ENCODE measurements at regions not wholly inside any gene's neighbourhood (a gene's known extent, or its start where the extent isn't known, plus 50 kb on each side); places are given as distances from the start of the nearest gene placed in this dataset.
"Not testable (repeated sequence)": the region's sequence is repeated elsewhere in the genome, so short reads cannot be mapped to it uniquely, and the experiment has no call there.

GRCh38 chr9:115891929-115892328 is 261.7 kb upstream of the PAPPA start (continued):
- TF ChIP-seq TAF1 (IDR thresholded peaks at IDR 0.05; ENCODE audit: borderline replicate concordance, low read depth, low read length) (no peak), POLR2AphosphoS5 (IDR thresholded peaks at IDR 0.05; ENCODE audit: low read depth, low read length) (peak; percentile 45; the same call in 1 of the 2 replicates), CHD2 (IDR thresholded peaks at IDR 0.05; ENCODE audit: low read length, partially characterized antibody) (no peak), GABPA (IDR thresholded peaks at IDR 0.05; ENCODE audit: low read depth) (no peak; the same call in 1 of the 2 replicates), FOXJ3 (CRISPR knock-in tag; IDR thresholded peaks at IDR 0.05) (no peak), NFIC (IDR thresholded peaks at IDR 0.05; ENCODE audit: borderline replicate concordance) (peak; percentile 19; the same call in 1 of the 2 replicates), TEAD4 (IDR thresholded peaks at IDR 0.05; ENCODE audit: borderline replicate concordance, insufficient read depth) (peak; percentile 25; the same call in 1 of the 2 replicates), EP300 (IDR thresholded peaks at IDR 0.05; ENCODE audit: borderline replicate concordance in 1 of 2, low read depth in 1 of 2, low read length in 1 of 2) (peak in 1 of 2 experiments; percentile 61; a peak in 1 of 4 replicates), SIN3A (IDR thresholded peaks at IDR 0.05; ENCODE audit: borderline replicate concordance, low read depth, low read length) (no peak), MEF2A (IDR thresholded peaks at IDR 0.05; ENCODE audit: borderline replicate concordance, low read depth) (no peak), IRF3 (IDR thresholded peaks at IDR 0.05; ENCODE audit: low read depth, low read length) (no peak), ZBTB33 (IDR thresholded peaks at IDR 0.05; ENCODE audit: borderline replicate concordance, low read depth) (no peak), ELF1 (IDR thresholded peaks at IDR 0.05) (no peak), JUND (IDR thresholded peaks at IDR 0.05) (peak; percentile 41), MXI1 (IDR thresholded peaks at IDR 0.05; ENCODE audit: low read depth, low read length) (no peak), RFX5 (IDR thresholded peaks at IDR 0.05; ENCODE audit: low read length) (no peak), FOXM1 (IDR thresholded peaks at IDR 0.05; ENCODE audit: low read depth) (no peak)
- TF ChIP-seq, protein P1, sequence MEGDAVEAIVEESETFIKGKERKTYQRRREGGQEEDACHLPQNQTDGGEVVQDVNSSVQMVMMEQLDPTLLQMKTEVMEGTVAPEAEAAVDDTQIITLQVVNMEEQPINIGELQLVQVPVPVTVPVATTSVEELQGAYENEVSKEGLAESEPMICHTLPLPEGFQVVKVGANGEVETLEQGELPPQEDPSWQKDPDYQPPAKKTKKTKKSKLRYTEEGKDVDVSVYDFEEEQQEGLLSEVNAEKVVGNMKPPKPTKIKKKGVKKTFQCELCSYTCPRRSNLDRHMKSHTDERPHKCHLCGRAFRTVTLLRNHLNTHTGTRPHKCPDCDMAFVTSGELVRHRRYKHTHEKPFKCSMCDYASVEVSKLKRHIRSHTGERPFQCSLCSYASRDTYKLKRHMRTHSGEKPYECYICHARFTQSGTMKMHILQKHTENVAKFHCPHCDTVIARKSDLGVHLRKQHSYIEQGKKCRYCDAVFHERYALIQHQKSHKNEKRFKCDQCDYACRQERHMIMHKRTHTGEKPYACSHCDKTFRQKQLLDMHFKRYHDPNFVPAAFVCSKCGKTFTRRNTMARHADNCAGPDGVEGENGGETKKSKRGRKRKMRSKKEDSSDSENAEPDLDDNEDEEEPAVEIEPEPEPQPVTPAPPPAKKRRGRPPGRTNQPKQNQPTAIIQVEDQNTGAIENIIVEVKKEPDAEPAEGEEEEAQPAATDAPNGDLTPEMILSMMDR (IDR thresholded peaks at IDR 0.05): no peak
- TF ChIP-seq, protein P2, sequence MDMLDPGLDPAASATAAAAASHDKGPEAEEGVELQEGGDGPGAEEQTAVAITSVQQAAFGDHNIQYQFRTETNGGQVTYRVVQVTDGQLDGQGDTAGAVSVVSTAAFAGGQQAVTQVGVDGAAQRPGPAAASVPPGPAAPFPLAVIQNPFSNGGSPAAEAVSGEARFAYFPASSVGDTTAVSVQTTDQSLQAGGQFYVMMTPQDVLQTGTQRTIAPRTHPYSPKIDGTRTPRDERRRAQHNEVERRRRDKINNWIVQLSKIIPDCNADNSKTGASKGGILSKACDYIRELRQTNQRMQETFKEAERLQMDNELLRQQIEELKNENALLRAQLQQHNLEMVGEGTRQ (IDR thresholded peaks at IDR 0.05; ENCODE audit: borderline replicate concordance, low read depth, low read length): no peak

- POLR2A ChIA-PET; H3K4me3 ChIP-seq (ENCODE audit: low read depth in 2 of 2, low read length in 1 of 2); DNase-seq; H3K4me2 ChIP-seq; H3K79me2 ChIP-seq (ENCODE audit: insufficient read depth); H3F3A ChIP-seq (replicated peaks; ENCODE audit: insufficient read depth); H3K27ac ChIP-seq (ENCODE audit: low read depth in 2 of 2, low read length in 1 of 2); H3K27me3 ChIP-seq (ENCODE audit: insufficient read depth); H3K36me3 ChIP-seq (replicated peaks in 1 of 2; ENCODE audit: control insufficient read depth in 1 of 2, insufficient read depth in 2 of 2, low read length in 1 of 2); H4K20me1 ChIP-seq (ENCODE audit: insufficient read depth); H3K9me2 ChIP-seq; H2AFZ ChIP-seq (ENCODE audit: low read depth); H3K4me1 ChIP-seq (ENCODE audit: control insufficient read depth in 1 of 2, insufficient read depth in 2 of 2, low read depth in 1 of 2, low read length in 1 of 2); H3K9ac ChIP-seq; CTCF ChIA-PET: not testable (repeated sequence)
- 94% methylated on average over 2 of the region's 2 CpGs for WGBS (ENCODE audit: low lambda C conversion rate)
- 0 out of 2 replicates have a peak, but pooled peaks cover 12% of the 10 kb centered on the region for H3K9me3 ChIP-seq
Observed at GRCh38 chr9:115898478-115898877, 255.1 kb upstream of the PAPPA start.

Data from SK-N-SH (cell line).